Thyroid gland (tissue), 4 donors: ENCODE measurements at regions not wholly inside any gene's neighbourhood (a gene's known extent, or its start where the extent isn't known, plus 50 kb on each side); places are given as distances from the start of the nearest gene placed in this dataset.

ENCODE experiments used
- DNase-seq, 2 donors: peaks; one replicate each; pipeline ENCODE4 v3.0.0-alpha.2; 2019
- H3K27ac ChIP-seq, 3 donors: fragments of 200-600 bp; sonication (generic); 1 replicate in 2 of 3; 2 replicates in 1 of 3; pipeline ENCODE4 v1.5.1; 2016 to 2019; ENCODE audit warnings: mild to moderate bottlenecking in 1 of 3, moderate library complexity in 1 of 3
- H3K27me3 ChIP-seq: fragments of 200-600 bp; sonication (generic); one replicate; pipeline ENCODE4 v1.5.1; 2019
- H3K36me3 ChIP-seq, 2 donors: fragments of 200-600 bp; sonication (generic); one replicate each; pipeline ENCODE4 v1.5.1; 2016 to 2019
- H3K4me1 ChIP-seq, 2 donors: fragments of 200-600 bp; sonication (generic); one replicate each; pipeline ENCODE4 v1.5.1; 2017 to 2019
- H3K4me3 ChIP-seq, 3 donors: fragments of 200-600 bp; sonication (generic); replicated peaks in 1 of 3; 1 replicate in 2 of 3; 2 replicates in 1 of 3; pipeline ENCODE4 v1.5.1; 2016; ENCODE audit warnings: mild to moderate bottlenecking in 1 of 3
- H3K9me3 ChIP-seq: fragments of 200-600 bp; sonication (generic); one replicate; pipeline ENCODE4 v1.5.1; 2017
- CTCF ChIP-seq, 6 experiments: fragments of 200-600 bp in 3 of 6; fragments of 450-650 bp in 3 of 6; sonication (generic) in 3 of 6; IDR thresholded peaks; one replicate each; pipeline ENCODE4 v1.5.1; 2016 to 2019; ENCODE audit warnings: antibody characterized with exemption in 6 of 6, mild to moderate bottlenecking in 2 of 6, inconsistent platforms in 1 of 6, moderate library complexity in 1 of 6
- POLR2A ChIP-seq, 2 donors: fragments of 450-650 bp; IDR thresholded peaks; one replicate each; pipeline ENCODE4 v1.6.1; 2017; ENCODE audit warnings: antibody characterized with exemption in 2 of 2, mild to moderate bottlenecking in 2 of 2, moderate library complexity in 1 of 2
- WGBS, 2 donors: methylation state at CpG; one replicate each; pipeline ENCODE4 v1.1.5; 2017; 5-methylcytosine and 5-hydroxymethylcytosine counted together
- intact Hi-C: fragments of 100-400 bp; cut with DNase I; formaldehyde crosslinking; loops from one replicate; pipeline ENCODE4 v1.15.1; 2023

- Histone ChIP-seq H3K4me3 (no peak overlapping the region), H3K36me3 (no peaks in the 10 kb centered on the region), H3K27me3 (no peaks in the 10 kb centered on the region), H3K9me3 (no peaks in the 10 kb centered on the region), H3K27ac (no peak overlapping the region), H3K4me1 (peaks cover 4 to 15% of the 10 kb centered on the region in 2 donors)
- intact Hi-C loops, result no loop called here
- TF ChIP-seq POLR2A (IDR thresholded peaks at IDR 0.05) (no peak), CTCF (IDR thresholded peaks at IDR 0.05) (no peak)
- WGBS, 2 donors, result 91 to 94% methylated on average over 7 of the region's 7 CpGs
- DNase-seq, result no peak
These were observed 261.4 kb upstream of the HES1 start for GRCh38 chr3:193874512-193874911.

- no peak overlapping the region for H3K4me3 ChIP-seq
- H3K36me3 ChIP-seq, result no peaks in the 10 kb centered on the region
- DNase-seq, result no peak
- no peak overlapping the region for H3K27ac ChIP-seq
- peaks cover 4 to 12% of the 10 kb centered on the region in 2 donors for H3K4me1 ChIP-seq
- TF ChIP-seq CTCF (IDR thresholded peaks at IDR 0.05), result no peak
- no peak for TF ChIP-seq POLR2A (IDR thresholded peaks at IDR 0.05)
- intact Hi-C loops, result no loop called here
- H3K9me3 ChIP-seq, result no peaks in the 10 kb centered on the region
- no peaks in the 10 kb centered on the region for H3K27me3 ChIP-seq
- WGBS, 2 donors, result 94 to 95% methylated on average over 5 of the region's 5 CpGs
These were observed 260.9 kb upstream of the HES1 start for GRCh38 chr3:193874997-193875593.

- H3K4me1 ChIP-seq, result peaks cover 4 to 12% of the 10 kb centered on the region in 2 donors
- H3K4me3 ChIP-seq, result no peak overlapping the region
- WGBS, 2 donors, result 58 to 59% methylated on average over 5 of the region's 5 CpGs
- H3K36me3 ChIP-seq, result no peaks in the 10 kb centered on the region
- no peaks in the 10 kb centered on the region for H3K9me3 ChIP-seq
- no peak for TF ChIP-seq CTCF (IDR thresholded peaks at IDR 0.05)
- DNase-seq, result peak; percentile 44 to 48
- no peaks in the 10 kb centered on the region for H3K27me3 ChIP-seq
- peak overlapping the region in 1 of 3 donors; percentile 25 for H3K27ac ChIP-seq
- intact Hi-C loops, result no loop called here
These were observed 260.2 kb upstream of the HES1 start for GRCh38 chr3:193875601-193876321.

- H3K36me3 ChIP-seq, result no peaks in the 10 kb centered on the region
- WGBS, 2 donors, result 83 to 91% methylated on average over 13 of the region's 13 CpGs
- no peak overlapping the region for H3K27ac ChIP-seq
- no peaks in the 10 kb centered on the region for H3K9me3 ChIP-seq
- intact Hi-C loops, result no loop called here
- no peak overlapping the region for H3K4me3 ChIP-seq
- H3K27me3 ChIP-seq, result no peaks in the 10 kb centered on the region
- peaks cover 7 to 12% of the 10 kb centered on the region in 2 donors for H3K4me1 ChIP-seq
- DNase-seq, result no peak
- TF ChIP-seq POLR2A (IDR thresholded peaks at IDR 0.05), result no peak
- no peak for TF ChIP-seq CTCF (IDR thresholded peaks at IDR 0.05)
These were observed 256.7 kb upstream of the HES1 start for GRCh38 chr3:193879099-193879863.

- H3K4me1 ChIP-seq, result peaks cover 12 to 18% of the 10 kb centered on the region in 2 donors
- intact Hi-C loops, result no loop called here
- WGBS, 2 donors, result 77 to 93% methylated on average over 1 of the region's 1 CpG
- H3K9me3 ChIP-seq, result no peaks in the 10 kb centered on the region
- no peaks in the 10 kb centered on the region for H3K27me3 ChIP-seq
- no peak for TF ChIP-seq CTCF (IDR thresholded peaks at IDR 0.05)
- TF ChIP-seq POLR2A (IDR thresholded peaks at IDR 0.05), result no peak
- H3K27ac ChIP-seq, result no peak overlapping the region
- no peak for DNase-seq
- no peak overlapping the region for H3K4me3 ChIP-seq
- no peaks in the 10 kb centered on the region for H3K36me3 ChIP-seq
These were observed 256.1 kb upstream of the HES1 start for GRCh38 chr3:193879864-193880242.
